ENCODE measurements at regions not wholly inside any gene's neighbourhood (a gene's known extent, or its start where the extent isn't known, plus 50 kb on each side); places are given as distances from the start of the nearest gene placed in this dataset.
"Not testable (repeated sequence)": the region's sequence is repeated elsewhere in the genome, so short reads cannot be mapped to it uniquely, and the experiment has no call there.

DNA sequence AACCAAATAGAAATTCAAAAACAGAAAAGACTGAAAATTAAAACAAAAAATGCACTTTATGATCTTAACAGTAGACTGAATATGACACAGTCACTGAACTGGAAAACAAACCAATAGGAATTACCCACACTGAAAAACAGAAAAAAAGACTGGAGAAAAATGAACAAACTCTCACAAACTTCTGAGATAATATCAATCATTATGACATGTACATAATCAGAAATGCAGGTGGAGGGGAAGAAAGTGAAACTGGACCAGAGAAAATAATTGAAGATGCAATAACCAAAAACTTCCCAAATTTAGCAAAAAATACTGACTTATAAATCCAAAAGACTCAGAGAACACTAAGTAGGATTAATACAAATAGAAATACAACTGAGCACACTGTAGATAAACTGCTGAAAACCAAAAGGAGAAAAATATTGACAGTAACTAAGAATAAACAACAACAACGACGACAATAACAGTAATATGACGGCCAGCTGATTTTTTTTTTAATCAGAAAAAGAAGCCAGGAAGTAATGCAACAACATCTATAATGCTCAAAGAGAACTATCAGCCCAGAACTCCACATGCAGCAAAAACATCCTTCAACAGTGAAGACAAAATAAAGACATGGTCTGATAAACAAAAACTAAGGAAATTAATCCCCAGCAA is 108.1 kb downstream of the ZFAND4 start:
- no peak for DNase-seq (ENCODE audit: low spot score)

DNA sequence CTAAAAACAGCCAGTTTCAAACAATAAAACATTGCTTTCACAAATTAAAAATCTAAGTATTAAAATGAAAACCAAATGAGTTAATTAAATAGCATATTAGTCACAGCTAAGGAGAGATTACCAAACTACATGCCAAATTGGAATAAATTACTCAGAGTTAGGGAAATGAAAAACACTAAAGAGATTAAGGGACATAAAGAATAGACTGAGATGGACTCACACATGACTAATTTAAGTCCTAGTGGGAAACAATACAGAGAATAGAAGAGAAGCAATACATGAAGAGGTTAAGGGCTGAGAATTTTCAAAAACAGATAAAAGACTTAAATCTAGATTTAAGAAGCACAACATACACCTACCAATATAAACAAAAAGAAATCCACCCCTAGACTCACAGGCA is 110.6 kb downstream of the ZFAND4 start:
- DNase-seq (ENCODE audit: low spot score): no peak

DNA sequence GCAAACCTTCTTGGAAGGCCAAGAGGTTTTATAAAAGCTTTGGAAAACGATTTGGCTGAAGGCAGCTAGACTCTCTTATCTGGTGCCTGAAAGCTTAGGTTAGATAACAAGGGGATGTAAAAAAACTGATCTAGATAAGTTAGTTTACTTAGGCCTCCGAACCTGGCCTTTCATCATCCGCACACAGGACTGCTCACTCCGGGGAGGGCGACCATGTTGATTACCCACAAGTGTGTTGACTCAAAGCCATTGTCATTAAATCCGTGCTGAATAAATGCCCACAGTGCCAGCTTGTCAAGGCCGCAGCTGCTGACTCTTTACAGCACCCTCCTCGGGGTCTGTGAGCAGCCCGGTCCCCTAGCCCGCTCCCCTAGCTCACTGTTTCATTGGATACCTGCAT is 112.3 kb downstream of the ZFAND4 start:
- no peak for DNase-seq (ENCODE audit: low spot score)

DNA sequence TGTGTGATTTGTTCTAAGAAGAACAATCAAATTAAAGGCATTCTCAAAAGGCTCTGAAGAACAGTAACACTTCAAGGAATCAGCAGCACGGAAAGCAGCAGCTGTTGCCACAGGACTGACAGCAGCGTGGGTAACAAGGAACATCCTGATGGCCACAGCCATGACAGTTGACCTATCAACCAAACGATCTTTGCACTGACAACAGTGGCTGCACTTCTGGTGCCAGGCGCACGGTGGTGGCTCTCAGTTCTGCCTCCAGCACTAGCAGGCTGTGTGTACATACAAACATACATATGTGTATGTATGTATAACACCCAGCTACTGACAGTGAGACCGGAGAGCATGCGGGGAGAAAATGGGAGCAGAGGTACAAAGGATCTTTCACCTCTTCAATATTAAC is 114.1 kb downstream of the ZFAND4 start:
- no peak for DNase-seq (ENCODE audit: low spot score)

DNA sequence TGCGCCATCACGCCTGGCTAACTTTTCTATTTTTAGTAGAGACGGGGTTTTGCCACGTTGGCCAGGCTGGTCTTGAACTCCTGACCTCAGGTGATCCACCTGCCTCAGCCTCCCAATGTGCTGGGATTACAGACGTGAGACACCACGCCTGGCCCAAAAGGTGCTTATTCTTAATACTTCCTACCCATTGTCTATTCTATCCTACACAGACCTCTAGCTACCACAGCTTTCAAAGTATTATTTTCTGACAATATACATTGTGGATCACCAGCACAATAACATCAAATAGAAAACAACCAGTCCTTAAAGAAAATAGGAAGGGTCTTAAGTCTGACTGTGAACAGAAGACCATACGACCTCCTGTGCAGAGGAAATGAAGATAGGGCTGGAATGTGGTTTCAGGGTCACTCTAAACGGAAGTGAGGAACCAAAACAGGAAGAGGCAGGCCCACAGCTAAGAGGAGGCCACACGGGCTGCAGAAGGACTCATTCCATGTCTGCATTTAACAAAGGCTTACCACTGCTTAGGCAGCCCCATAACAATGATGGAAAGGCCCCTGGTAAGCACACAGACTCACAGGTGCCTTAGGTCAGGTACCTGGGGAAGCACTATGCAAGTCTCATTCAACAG is 115.2 kb downstream of the ZFAND4 start:
- no peak for DNase-seq (ENCODE audit: low spot score)

DNA sequence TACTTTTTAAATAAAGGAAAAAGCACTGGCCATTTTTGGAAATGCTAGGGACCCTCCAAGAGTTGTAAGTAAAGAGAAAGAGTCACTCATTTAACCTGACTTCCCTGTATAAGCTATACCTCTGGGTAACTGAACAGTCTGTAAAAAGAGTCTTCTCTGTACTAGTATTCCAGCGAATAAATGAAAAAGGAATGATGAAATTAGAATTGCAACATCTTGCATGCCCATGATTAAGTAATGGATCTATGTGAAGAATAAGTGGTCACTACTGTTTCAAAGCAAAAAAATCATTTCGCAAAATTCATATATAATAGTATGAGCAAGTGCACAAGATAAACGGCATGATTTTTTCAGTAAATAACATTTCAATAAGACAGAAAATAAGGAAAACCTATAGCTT is 116.8 kb downstream of the ZFAND4 start:
- DNase-seq (ENCODE audit: low spot score): no peak

DNA sequence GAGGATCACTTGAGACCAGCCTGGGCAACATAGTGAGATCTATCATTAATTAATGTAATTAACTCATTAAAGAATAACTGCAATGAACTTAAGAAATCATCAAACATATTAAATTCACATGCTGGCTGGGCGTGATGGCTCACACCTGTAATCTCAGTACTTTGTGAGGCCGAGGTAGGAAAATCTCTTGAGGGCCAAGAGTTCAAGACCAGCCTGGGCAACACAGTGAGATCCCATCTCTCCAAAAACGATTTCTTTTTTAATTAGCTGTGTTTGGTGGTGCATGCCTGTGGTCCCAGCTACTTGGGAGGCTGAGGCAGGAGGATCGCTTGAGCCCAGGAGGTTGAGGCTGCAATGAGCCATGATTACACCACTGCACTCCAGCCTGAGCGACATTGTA is 117.2 kb downstream of the ZFAND4 start:
- not testable (repeated sequence) for DNase-seq (ENCODE audit: low spot score)

DNA sequence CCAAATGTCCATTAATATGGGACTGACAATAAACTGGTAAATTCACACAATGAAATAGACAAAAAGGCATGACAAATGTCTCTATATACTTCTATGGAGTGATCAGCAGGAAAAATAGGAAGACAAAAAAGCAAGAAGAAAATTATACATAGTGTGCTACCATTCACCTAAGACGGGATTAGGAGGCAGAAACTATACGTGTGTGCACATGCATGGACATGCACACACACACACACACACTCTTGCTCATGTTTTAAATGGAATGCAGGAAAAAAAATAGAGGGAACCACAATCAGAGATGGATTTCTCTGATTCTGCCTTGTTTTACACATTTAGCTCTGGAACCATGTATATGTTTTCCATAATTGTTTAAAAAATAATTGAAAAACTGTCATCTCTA is 119.0 kb downstream of the ZFAND4 start:
- DNase-seq (ENCODE audit: low spot score): no peak

DNA sequence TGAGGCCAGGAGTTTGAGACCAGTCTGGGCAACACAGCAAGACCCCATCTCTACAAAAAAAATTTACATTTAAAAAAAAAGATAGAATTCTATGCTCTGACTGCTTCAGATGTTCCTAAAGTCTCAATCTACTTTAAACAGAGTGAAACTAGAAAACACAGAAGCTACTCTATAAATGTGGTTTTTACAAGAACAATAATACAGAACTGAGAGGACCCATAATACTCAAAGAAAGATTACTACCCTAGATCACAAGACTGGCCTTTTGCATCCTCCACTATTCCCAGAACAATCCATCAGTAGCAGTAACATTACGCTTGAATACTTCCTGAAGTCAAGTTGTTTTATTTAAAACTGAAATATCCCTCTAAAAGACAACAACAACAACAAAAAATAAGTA is 119.4 kb downstream of the ZFAND4 start:
- no peak for DNase-seq (ENCODE audit: low spot score)

DNA sequence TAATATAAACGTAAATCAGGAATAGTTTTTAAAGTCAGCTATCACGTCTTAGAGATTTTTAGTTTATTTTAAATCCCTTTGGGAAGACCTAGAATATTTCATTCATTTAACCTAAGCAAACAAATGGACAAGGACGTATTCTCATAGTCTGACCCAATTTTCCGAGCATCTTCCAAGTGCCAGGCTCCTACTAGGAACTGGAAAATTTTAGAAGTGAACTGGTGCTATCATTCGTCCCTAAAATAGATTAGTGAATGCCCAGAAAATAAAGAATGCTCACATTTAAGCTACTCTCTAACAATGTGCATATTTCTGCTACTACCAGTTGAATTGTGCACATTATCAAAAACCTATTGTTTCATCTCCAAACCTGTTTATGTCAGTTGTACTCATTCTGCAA is 120.1 kb downstream of the ZFAND4 start:
- no peak for DNase-seq (ENCODE audit: low spot score)

DNA sequence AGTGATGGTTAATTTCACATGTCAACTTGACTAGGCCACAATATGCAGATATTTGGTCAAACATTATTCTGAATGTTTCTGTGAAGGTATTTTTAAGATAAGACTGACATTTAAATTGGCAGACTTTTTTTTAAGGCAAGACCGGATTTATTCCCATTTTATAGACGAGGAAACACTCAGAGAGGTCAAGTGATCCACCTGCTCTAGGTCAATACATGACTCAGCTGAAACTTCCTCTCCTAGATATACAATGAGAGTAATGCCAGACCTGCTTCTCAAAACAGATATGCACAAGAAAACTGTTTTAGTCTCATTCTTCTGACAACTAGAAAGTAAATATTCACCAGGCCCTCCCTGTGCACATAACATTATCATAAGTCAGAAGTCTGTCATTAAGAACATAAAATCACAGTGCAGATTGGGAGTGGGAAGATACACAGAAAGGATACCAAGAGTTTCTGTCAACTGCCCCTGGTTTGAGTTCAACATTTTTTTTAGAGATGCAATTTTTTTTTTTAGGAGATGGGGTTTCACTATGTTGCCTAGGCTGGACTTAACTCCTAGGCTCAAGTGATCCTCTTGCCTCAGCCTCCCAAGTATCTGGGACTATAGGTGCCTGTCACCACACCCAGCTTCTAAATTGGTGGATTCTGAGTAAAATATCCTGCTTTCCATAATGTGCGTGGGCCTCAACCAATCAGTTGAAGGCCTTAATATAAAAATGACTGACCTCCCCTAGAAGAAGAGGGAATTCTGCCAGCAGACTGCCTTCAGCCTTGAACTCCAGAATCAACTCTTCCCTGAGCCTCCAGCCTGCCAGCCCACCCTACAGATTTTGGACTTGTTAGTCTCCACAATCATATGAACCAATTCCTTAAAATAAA is 121.4 kb downstream of the ZFAND4 start:
- no peak for DNase-seq (ENCODE audit: low spot score)

DNA sequence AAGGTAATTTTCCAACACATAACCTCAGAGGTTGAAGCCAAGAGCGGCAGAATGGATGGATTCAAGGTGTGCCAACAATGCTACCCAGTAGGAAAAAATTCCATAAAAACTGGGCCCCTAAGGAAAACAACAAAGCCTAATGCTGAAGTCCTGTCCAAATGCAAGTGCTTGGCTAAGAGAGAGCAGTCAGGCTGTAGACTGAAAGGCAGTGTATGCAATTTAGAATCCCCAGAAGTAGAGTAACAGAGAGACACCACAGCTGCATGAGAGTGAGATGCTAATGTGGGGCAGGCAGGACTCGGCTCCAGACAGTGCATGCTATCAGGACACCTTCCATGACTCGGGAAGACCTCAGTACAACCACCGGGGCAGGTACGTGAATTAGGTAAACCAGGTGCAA is 124.5 kb downstream of the ZFAND4 start:
- no peak for DNase-seq (ENCODE audit: low spot score)

DNA sequence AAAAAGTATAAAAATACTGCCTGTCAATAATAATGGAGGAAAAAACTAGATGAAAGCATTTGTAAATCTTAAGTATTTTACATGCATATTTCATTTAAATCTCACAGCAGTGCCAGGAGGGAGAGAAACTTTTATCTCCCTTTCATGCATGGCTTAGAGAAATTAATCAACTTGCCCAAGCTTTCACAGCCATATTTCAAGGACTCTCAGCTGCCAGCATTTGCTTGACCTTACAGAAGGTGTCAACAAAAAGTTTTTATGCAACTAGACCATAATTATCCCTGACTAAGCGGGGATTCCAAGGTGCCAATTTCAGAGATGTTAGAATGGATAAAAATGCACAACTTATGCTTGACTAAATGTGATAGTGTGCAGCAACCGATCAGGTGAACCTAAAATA is 125.4 kb downstream of the ZFAND4 start:
- DNase-seq (ENCODE audit: low spot score): no peak

DNA sequence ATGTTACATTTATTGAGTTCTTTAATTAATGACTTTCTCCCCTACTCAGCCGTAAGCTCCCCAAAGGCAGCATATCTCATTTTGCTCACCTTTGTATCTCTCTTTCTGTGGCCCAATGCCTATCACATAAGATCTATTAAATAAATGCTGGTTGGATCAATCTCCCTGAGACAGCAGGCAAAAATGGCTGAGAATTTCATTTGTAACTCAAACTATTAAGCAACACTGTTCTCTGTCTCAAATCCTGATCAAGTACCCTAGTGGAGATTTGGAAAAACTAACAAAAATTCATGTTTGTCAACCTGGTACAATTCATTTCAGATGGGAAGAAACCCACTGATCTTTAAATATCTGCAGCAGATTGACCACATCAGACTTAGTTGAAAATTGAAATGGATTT is 127.4 kb downstream of the ZFAND4 start:
- no peak for DNase-seq (ENCODE audit: low spot score)

DNA sequence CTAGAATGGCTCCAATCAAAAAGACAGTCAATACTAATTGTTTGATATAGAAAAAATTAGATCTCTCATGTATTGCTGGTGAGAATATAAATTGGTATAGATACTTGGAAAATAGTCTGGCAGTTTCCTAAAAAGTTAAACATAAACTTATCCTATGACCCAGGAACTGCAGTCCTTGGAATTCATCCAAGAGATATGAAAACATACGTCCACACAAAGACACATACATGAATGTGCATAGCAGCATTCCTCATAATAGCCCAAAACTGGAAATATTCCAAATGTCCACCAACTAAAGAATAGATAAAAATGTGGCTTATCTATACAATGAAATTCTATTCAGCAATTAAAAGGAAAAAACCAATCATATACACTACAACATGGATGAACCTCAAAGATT is 128.4 kb downstream of the ZFAND4 start:
- no peak for DNase-seq (ENCODE audit: low spot score)

DNA sequence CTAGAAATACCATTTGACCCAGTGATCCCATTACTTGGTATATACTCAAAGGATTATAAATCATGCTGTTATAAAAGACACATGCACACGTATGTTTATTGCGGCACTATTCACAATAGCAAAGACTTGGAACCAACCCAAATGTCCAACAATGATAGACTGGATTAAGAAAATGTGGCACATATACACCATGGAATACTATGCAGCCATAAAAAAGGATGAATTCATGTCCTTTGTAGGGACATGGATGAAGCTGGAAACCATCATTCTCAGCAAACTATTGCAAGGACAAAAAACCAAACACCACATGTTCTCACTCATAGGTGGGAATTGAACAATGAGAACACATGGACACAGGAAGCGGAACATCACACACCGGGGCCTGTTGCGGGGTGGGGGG is 131.5 kb downstream of the ZFAND4 start:
- not testable (repeated sequence) for DNase-seq (ENCODE audit: low spot score)

DNA sequence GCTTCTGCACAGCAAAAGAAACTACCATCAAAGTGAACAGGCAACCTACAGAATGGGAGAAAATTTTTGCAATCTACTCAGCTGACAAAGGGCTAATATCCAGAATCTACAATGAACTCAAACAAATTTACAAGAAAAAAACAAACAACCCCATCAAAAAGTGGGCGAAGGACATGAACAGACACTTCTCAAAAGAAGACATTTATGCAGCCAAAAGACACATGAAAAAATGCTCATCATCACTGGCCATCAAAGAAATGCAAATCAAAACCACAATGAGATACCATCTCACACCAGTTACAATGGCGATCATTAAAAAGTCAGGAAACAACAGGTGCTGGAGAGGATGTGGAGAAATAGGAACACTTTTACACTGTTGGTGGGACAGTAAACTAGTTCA is 132.0 kb downstream of the ZFAND4 start:
- DNase-seq (ENCODE audit: low spot score): not testable (repeated sequence)

DNA sequence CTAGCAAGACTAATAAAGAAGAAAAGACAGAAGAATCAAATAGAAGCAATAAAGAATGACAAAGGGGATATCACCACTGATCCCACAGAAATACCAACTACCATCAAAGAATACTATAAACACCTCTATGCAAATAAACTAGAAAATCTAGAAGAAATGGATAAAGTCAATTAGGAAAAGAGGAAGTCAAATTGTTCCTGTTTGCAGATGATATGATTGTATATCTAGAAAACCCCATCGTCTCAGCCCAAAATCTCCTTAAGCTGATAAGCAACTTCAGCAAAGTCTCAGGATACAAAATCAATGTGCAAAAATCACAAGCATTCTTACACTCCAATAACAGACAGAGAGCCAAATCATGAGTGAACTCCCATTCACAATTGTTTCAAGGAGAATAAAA is 133.0 kb downstream of the ZFAND4 start:
- not testable (repeated sequence) for DNase-seq (ENCODE audit: low spot score)

DNA sequence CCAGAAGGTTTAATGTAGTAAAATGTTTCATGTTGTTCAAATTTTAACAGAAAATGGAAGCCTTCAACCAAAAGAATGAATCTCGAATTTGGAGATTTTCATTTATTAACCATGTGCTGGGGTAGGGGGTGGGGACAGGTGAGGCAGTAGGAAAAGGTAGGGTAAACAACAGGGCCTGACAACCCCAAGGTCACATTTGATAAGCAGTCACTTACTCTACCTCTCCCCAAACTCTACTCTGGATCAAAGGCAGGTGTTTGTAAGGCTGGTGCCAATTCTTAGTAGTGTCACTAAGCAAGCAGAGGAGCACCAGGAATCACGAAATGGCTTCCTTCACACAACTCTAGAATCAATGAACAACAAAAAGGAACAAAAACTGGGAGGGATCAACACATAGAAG is 138.0 kb downstream of the ZFAND4 start:
- no peak for DNase-seq (ENCODE audit: low spot score)

DNA sequence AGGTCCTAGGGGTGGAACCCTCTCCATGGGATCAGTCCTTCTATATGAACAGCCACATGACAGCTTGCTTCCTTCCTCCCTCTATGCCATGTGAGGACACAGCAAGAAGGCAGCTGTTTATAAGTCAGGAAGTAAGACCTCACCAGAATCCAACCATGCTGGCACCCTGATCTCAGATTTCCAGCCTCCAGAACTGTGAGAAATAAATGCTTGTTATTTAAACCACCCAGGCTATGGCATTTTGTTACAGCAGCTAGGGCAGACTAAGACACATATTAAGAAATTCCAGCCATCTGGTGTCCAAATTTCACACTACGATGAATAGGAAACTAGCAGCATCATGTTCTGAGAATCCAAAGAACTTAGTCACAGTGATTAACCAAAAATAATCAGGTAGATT is 140.1 kb downstream of the ZFAND4 start:
- no peak for DNase-seq (ENCODE audit: low spot score)

DNA sequence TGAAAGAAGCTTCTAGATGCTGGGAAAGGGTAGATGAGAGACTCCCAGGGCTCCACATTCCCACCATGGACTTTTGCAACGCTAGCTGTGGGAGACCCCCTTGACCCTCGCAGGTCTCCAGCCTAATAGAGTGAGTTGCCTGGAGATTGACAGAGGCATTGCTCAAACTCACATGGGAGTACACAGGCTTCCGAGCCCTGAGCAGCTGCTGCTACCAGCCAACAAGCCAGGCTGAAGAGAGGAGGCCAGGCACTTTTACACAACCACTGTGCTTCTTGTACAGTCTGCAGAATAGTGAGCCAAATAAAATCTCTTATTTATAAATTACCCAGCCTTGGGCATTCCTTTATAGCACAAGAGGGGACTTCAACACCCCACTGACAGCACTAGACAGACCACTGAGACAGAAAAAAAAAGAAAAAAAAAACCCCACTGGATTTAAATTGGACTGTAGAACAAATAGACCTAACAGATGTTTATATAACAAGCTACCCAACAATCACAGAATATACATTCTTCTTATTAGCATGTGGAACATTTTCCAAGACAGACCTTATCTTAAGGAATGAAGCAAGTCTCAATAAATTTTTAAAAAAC is 146.2 kb downstream of the ZFAND4 start:
- no peak for DNase-seq (ENCODE audit: low spot score)

DNA sequence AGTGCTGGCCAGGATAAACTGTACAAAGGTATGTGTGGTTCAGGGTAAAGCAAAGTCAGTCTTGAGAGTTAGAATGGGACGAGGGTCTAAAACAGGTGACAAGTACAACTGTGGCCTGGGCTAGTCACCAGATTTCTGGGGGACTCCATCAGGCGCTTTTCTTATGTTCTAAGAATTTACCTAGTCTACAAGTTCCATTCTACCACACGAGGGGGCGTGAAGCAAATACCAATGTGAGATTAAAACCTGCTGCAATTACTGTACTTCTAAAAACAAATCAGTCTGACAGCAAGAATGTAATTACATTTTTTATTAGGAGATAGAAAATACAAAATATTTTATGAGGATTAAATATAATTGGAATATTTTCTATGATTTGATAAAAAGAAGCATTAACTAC is 146.5 kb downstream of the ALOX5 start:
- no peak for DNase-seq (ENCODE audit: low spot score)

DNA sequence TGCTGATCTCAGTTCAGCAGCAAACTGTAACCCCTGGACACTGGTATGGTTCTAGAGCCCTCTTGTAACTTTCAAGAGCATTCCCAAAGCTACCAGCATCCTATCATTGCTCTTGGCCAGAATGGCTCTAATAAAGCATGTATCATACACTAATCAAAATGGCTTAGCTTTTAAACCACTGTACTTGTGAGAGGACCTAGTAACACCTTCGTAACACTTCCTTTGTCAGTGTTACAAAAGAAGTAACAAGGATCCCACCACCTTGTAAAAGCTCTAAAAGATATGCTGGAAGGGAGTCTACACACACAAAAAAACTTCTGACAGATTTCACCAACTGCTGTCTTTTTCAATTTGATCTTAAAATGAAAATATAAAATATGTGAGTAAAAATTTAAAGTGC is 144.7 kb downstream of the ALOX5 start:
- DNase-seq (ENCODE audit: low spot score): no peak
